DND-41 (cell line): ENCODE measurements at regions not wholly inside any gene's neighbourhood (a gene's known extent, or its start where the extent isn't known, plus 50 kb on each side); places are given as distances from the start of the nearest gene placed in this dataset.

Source experiments
- ATAC-seq: fragments of 200-7000 bp; cut with Tn5 transposase; 3 replicates; pipeline ENCODE4 v1.9.1; 2021; ENCODE audit warnings: low read depth; ENCODE audit not compliant: insufficient read depth
- DNase-seq: peaks from one replicate; pipeline ENCODE4 v3.0.0-alpha.2; 2020
- H2AFZ ChIP-seq: 2 replicates; pipeline ENCODE4 v1.6.0; 2012; ENCODE audit warnings: low read depth, low read length
- H3K27ac ChIP-seq: 2 replicates; pipeline ENCODE4 v1.5.1; 2012; ENCODE audit warnings: low read length, inconsistent platforms
- H3K27me3 ChIP-seq: fragments of 200-600 bp; sonication (generic); 2 replicates; pipeline ENCODE4 v1.6.0; 2012; ENCODE audit warnings: low read length, mild to moderate bottlenecking, inconsistent platforms; ENCODE audit not compliant: insufficient read depth, poor library complexity
- H3K36me3 ChIP-seq: 2 replicates; pipeline ENCODE4 v1.5.1; 2012; ENCODE audit warnings: low read length, inconsistent platforms; ENCODE audit not compliant: insufficient read depth
- H3K4me1 ChIP-seq: 2 replicates; pipeline ENCODE4 v1.5.1; 2012; ENCODE audit warnings: mild to moderate bottlenecking, low read length; ENCODE audit not compliant: insufficient read depth
- H3K4me2 ChIP-seq: 2 replicates; pipeline ENCODE4 v1.6.0; 2012; ENCODE audit warnings: mild to moderate bottlenecking, moderate library complexity, low read length, inconsistent platforms; ENCODE audit not compliant: insufficient read depth
- H3K4me3 ChIP-seq, 2 experiments: fragments of 200-600 bp in 1 of 2; shearing (Covaris generic) in 1 of 2; 2 replicates each; pipeline ENCODE4 v1.5.1; 2012 to 2016; ENCODE audit warnings: inconsistent platforms in 2 of 2, low read length in 2 of 2, mild to moderate bottlenecking in 2 of 2, low read depth in 1 of 2, moderate library complexity in 1 of 2
- H3K79me2 ChIP-seq: 2 replicates; pipeline ENCODE4 v1.6.0; 2012; ENCODE audit warnings: low read length, inconsistent platforms; ENCODE audit not compliant: insufficient read depth
- H3K9ac ChIP-seq: 2 replicates; pipeline ENCODE4 v1.6.0; 2012; ENCODE audit warnings: low read depth, mild to moderate bottlenecking, inconsistent platforms, low read length, moderate library complexity
- H3K9me3 ChIP-seq: 2 replicates; pipeline ENCODE4 v1.5.1; 2012; ENCODE audit warnings: low read length, moderate library complexity, mild to moderate bottlenecking, inconsistent platforms; ENCODE audit not compliant: insufficient read depth, severe bottlenecking
- H4K20me1 ChIP-seq: 2 replicates; pipeline ENCODE4 v1.6.0; 2012; ENCODE audit warnings: low read length; ENCODE audit not compliant: insufficient read depth
- EZH2 ChIP-seq: IDR thresholded peaks from 3 replicates; pipeline ENCODE4 v1.6.1; 2012; ENCODE audit warnings: borderline replicate concordance, low read depth, mild to moderate bottlenecking, moderate library complexity, low read length, inconsistent platforms; ENCODE audit not compliant: severe bottlenecking
- TF ChIP-seq, protein P1 (sequence below): IDR thresholded peaks from 2 replicates; pipeline ENCODE4 v1.5.1; 2012; ENCODE audit warnings: borderline replicate concordance, low read length, moderate library complexity, mild to moderate bottlenecking; ENCODE audit not compliant: poor library complexity, severe bottlenecking; ENCODE audit errors: extremely low read depth

DNA sequence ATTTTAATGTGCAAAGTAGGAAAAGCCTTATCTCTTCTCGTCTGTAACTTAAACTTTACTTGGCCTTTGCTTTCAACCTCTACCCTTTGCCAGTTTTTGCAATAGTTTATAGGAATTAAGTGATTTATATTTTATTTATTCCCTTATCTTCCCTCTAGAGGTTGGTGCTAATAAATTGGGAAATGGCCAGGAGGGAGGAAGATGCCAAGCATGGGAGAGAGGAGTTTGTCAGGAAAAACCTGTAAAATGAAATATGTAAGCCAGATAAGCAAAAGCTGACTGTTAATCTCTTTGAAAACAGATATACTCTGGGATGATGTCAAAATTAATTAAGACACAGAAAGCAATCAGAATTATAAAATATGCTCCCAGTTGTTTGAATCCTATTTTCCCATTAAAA, 484.5 kb downstream of the NR2F1-AS1 start:
- H3K9ac ChIP-seq = no peak overlapping the region
- H4K20me1 ChIP-seq = no peaks in the 10 kb centered on the region
- H3K36me3 ChIP-seq = no peaks in the 10 kb centered on the region
- no peak overlapping the region for H3K4me3 ChIP-seq
- no peaks in the 10 kb centered on the region for H3K27me3 ChIP-seq
- ATAC-seq (no peak), DNase-seq (no peak)
- H3K4me2 ChIP-seq = no peak overlapping the region
- no peaks in the 10 kb centered on the region for H3K4me1 ChIP-seq
- H2AFZ ChIP-seq = no peak overlapping the region
- no peak for TF ChIP-seq EZH2
- TF ChIP-seq, protein P1, sequence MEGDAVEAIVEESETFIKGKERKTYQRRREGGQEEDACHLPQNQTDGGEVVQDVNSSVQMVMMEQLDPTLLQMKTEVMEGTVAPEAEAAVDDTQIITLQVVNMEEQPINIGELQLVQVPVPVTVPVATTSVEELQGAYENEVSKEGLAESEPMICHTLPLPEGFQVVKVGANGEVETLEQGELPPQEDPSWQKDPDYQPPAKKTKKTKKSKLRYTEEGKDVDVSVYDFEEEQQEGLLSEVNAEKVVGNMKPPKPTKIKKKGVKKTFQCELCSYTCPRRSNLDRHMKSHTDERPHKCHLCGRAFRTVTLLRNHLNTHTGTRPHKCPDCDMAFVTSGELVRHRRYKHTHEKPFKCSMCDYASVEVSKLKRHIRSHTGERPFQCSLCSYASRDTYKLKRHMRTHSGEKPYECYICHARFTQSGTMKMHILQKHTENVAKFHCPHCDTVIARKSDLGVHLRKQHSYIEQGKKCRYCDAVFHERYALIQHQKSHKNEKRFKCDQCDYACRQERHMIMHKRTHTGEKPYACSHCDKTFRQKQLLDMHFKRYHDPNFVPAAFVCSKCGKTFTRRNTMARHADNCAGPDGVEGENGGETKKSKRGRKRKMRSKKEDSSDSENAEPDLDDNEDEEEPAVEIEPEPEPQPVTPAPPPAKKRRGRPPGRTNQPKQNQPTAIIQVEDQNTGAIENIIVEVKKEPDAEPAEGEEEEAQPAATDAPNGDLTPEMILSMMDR = no peak
- no peaks in the 10 kb centered on the region for H3K9me3 ChIP-seq
- no peaks in the 10 kb centered on the region for H3K79me2 ChIP-seq
- no peak overlapping the region for H3K27ac ChIP-seq

DNA sequence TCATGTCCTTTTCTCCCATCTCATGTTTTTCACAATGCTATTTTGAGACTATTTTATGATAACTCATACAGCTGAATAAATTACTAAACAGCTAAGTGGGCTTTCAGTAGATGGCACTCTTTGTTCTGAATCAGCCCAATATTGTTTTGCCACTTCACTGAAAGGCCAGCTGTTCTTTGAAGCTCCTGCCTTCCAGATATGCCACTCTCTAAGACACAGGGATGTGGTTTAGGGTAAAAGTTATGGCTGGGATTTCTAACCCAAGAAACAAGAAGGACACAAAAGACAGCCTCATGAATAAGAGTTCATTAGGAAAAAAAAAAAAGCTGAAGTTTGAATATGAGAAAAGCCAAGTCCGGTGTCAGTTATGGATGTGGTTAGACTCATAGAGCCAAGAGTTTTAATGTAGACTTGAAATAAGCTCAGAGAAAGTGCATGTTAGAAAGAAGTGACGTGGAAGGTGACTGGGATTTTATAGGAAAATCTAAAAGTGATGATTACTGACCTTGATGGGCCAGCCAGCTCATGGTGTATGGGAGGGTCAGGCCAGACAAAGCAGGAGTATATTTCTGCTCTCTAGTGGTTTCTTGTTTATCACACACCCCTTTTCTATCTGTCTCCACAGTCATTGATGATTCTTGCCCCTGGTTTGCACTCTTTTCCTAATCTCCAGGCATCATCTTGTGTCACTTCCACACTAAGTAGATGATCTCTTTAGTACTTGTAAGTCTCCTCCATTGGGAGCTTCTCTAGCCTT, 488.5 kb downstream of the NR2F1-AS1 start:
- Histone ChIP-seq H3K4me3 (no peak overlapping the region), H3K79me2 (no peaks in the 10 kb centered on the region), H3K36me3 (no peaks in the 10 kb centered on the region), H3K9ac (no peak overlapping the region), H3K27me3 (no peaks in the 10 kb centered on the region), H4K20me1 (no peaks in the 10 kb centered on the region), H3K4me1 (no peaks in the 10 kb centered on the region), H3K27ac (no peak overlapping the region), H3K4me2 (no peak overlapping the region), H3K9me3 (no peaks in the 10 kb centered on the region), H2AFZ (no peak overlapping the region)
- no peak for TF ChIP-seq EZH2
- TF ChIP-seq, protein P1 = no peak
- ATAC-seq (no peak), DNase-seq (no peak)

DNA sequence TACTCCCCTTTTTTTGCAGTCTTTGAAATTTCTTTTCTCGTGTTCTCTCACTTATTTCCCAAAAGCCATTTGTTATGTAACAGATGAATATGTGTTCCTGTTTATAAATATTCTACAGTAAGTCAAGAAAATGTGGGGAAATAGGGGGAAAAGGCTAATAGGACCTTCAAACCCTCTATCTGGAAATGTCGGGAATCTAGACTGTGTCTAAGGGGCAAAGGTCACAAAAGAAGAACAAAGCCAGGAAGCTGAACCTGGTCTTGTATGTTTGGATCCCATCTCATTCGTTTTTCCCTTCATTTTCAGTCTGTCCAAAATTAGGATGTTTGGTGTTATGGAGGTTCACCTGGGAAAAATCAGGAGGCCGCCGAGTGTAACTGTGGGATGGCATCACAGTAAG, 490.3 kb downstream of the NR2F1-AS1 start:
- H3K4me1 ChIP-seq = no peaks in the 10 kb centered on the region
- H3K4me3 ChIP-seq = no peak overlapping the region
- H3K36me3 ChIP-seq = no peaks in the 10 kb centered on the region
- DNase-seq = no peak
- no peak overlapping the region for H3K9ac ChIP-seq
- H3K27me3 ChIP-seq = no peaks in the 10 kb centered on the region
- H3K4me2 ChIP-seq = no peak overlapping the region
- no peak overlapping the region for H2AFZ ChIP-seq
- H3K27ac ChIP-seq = no peak overlapping the region
- ATAC-seq = no peak
- no peak for TF ChIP-seq EZH2
- TF ChIP-seq, protein P1 = no peak
- no peaks in the 10 kb centered on the region for H4K20me1 ChIP-seq
- no peaks in the 10 kb centered on the region for H3K9me3 ChIP-seq
- no peaks in the 10 kb centered on the region for H3K79me2 ChIP-seq
